Activated CD4-positive, alpha-beta memory T cell treated with anti-CD3 and anti-CD28 coated beads, Interleukin-2, amount 10 ng/mL, durations not matched to agents 7 days and 5 days (primary cell): ENCODE measurements at regions not wholly inside any gene's neighbourhood (a gene's known extent, or its start where the extent isn't known, plus 50 kb on each side); places are given as distances from the start of the nearest gene placed in this dataset.

Source experiments
- CTCF ChIA-PET: fragments of 350-600 bp; sonication (Branson Sonifier 250); formaldehyde crosslinking; loops from one replicate; lab custom pipeline; 2021; ENCODE audit warnings: antibody characterized with exemption, inconsistent platforms; lab: Charles Lee
- POLR2A ChIA-PET: fragments of 350-600 bp; sonication (Branson Sonifier 250); formaldehyde crosslinking; loops from one replicate; lab custom pipeline; 2021; ENCODE audit warnings: antibody characterized with exemption; lab: Charles Lee
- DNase-seq: peaks from one replicate; pipeline ENCODE4 v3.0.0-alpha.2; 2020
- H3K27ac Mint-ChIP-seq: one replicate; pipeline ENCODE4 v1.8.0; 2021; ENCODE audit warnings: mild to moderate bottlenecking, mixed read lengths
- H3K27me3 Mint-ChIP-seq: one replicate; pipeline ENCODE4 v1.8.0; 2021; ENCODE audit warnings: mixed read lengths
- H3K36me3 Mint-ChIP-seq: one replicate; pipeline ENCODE4 v1.8.0; 2021; ENCODE audit warnings: low read depth, mixed read lengths
- H3K4me1 Mint-ChIP-seq: one replicate; pipeline ENCODE4 v1.8.0; 2021; ENCODE audit warnings: mixed read lengths
- H3K4me3 Mint-ChIP-seq: one replicate; pipeline ENCODE4 v1.8.0; 2021; ENCODE audit warnings: mild to moderate bottlenecking, mixed read lengths
- H3K9me3 Mint-ChIP-seq: one replicate; pipeline ENCODE4 v1.8.0; 2021; ENCODE audit warnings: mixed read lengths

DNA sequence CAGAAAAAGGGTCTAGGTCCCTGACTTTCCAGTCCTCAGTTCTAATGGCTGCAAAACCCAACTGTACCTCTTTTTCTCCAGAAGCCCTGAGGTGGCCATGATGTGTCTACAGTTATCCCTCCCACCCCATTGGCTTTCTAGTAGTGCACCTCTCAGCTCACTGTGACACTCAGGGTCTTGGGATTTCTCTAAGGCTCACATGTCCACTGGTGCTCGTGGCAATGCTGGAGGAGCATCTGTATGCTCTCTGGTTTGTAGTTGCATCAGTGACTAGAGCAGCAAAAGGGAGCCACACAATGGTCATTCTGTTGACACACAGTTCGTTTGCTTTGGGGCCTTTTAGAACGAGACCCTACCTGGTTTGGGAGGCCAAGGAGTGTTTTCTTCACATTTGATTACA is 81.6 kb upstream of the SYT6 start:
- no peaks in the 10 kb centered on the region for H3K4me1 Mint-ChIP-seq
- CTCF ChIA-PET: no interaction called here
- no peaks in the 10 kb centered on the region for H3K9me3 Mint-ChIP-seq
- no peak for DNase-seq
- no peak overlapping the region for H3K4me3 Mint-ChIP-seq
- no peak overlapping the region for H3K27ac Mint-ChIP-seq
- H3K27me3 Mint-ChIP-seq: peaks cover 5% of the 10 kb centered on the region
- POLR2A ChIA-PET: no interaction called here
- no peaks in the 10 kb centered on the region for H3K36me3 Mint-ChIP-seq

- no peaks in the 10 kb centered on the region for H3K4me1 Mint-ChIP-seq
- H3K27me3 Mint-ChIP-seq: peaks cover 5% of the 10 kb centered on the region
- no peaks in the 10 kb centered on the region for H3K9me3 Mint-ChIP-seq
- POLR2A ChIA-PET: interaction anchor here (0.6 kb wide), 1 partner anchor 256 kb away, joined by 3 read pairs; no protein-coding TSS in a partner anchor
- no peak overlapping the region for H3K27ac Mint-ChIP-seq
- H3K36me3 Mint-ChIP-seq: no peaks in the 10 kb centered on the region
- H3K4me3 Mint-ChIP-seq: no peak overlapping the region
- CTCF ChIA-PET: no interaction called here
- DNase-seq: no peak
Observed at GRCh38 chr1:114234408-114235124, 80.9 kb upstream of the SYT6 start.

- Mint-ChIP-seq H3K9me3 (no peaks in the 10 kb centered on the region), H3K4me3 (no peak overlapping the region), H3K4me1 (no peaks in the 10 kb centered on the region)
Observed at GRCh38 chr1:114232691-114233090, 79.0 kb upstream of the SYT6 start.

DNA sequence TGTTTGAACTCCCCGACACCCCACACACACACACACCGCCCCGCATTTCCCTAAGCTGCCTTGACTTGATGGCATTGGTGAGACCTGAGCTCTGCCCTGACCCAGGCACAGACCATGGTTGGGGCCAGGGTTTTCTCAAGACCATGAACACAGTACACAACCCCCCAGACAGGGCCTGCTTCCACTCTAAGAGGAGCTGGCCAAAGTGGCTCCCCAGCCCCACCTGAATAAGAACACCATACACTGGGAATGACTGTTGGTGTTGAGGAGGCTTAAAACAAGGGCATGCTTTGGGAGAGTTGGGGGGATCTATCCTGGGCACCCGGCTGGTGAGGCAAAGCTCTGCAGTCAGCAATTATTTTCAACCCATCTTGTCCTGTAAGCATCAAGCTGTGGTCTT is 77.6 kb upstream of the SYT6 start:
- no peaks in the 10 kb centered on the region for H3K9me3 Mint-ChIP-seq
- ChIA-PET POLR2A (no interaction called here), CTCF (no interaction called here)
- H3K4me1 Mint-ChIP-seq: no peaks in the 10 kb centered on the region
- no peak overlapping the region for H3K4me3 Mint-ChIP-seq
- peaks cover 2% of the 10 kb centered on the region for H3K27me3 Mint-ChIP-seq
- DNase-seq: no peak
- H3K27ac Mint-ChIP-seq: no peak overlapping the region
- no peaks in the 10 kb centered on the region for H3K36me3 Mint-ChIP-seq

More at GRCh38 chr1:114232691-114233090, 79.0 kb upstream of the SYT6 start:
- H3K36me3 Mint-ChIP-seq: no peaks in the 10 kb centered on the region
- H3K27me3 Mint-ChIP-seq: peaks cover 4% of the 10 kb centered on the region
- POLR2A ChIA-PET: no interaction called here
- no peak overlapping the region for H3K27ac Mint-ChIP-seq
- CTCF ChIA-PET: no interaction called here
- DNase-seq: no peak

DNA sequence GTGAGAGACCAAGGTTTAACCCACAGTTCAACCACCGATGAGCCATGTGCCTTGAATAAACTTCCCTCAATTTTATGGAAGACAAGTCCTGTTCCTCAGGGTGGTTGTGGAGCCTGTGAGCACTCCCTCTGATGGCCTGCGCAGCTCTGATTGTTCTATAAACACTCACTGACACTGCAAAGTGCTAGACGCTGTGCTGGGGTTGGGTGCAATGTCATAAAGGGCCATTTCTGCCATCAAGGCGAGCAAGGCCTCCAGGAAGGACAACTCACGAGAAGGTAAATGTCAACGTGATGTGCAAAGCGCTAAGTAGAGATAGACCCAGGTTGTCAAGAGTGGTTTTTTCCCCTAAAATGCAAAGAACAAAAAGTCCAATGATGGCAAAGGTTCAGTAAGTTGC is 75.7 kb upstream of the SYT6 start:
- ChIA-PET CTCF (no interaction called here), POLR2A (no interaction called here)
- DNase-seq: no peak
- Mint-ChIP-seq H3K27ac (no peak overlapping the region), H3K4me3 (no peak overlapping the region), H3K9me3 (no peaks in the 10 kb centered on the region), H3K36me3 (no peaks in the 10 kb centered on the region), H3K4me1 (no peaks in the 10 kb centered on the region), H3K27me3 (no peaks in the 10 kb centered on the region)

GRCh38 chr1:114227059-114227458 is 73.4 kb upstream of the SYT6 start:
- Mint-ChIP-seq H3K4me1 (no peaks in the 10 kb centered on the region), H3K27ac (no peak overlapping the region), H3K4me3 (no peak overlapping the region), H3K36me3 (no peaks in the 10 kb centered on the region), H3K9me3 (no peaks in the 10 kb centered on the region), H3K27me3 (no peaks in the 10 kb centered on the region)
- CTCF ChIA-PET: interaction anchor here (0.6 kb wide), 1 partner anchor 63 kb away, joined by 3 read pairs; no protein-coding TSS in a partner anchor
- POLR2A ChIA-PET: no interaction called here
- DNase-seq: no peak

- no peak overlapping the region for H3K4me3 Mint-ChIP-seq
- CTCF ChIA-PET: no interaction called here
- POLR2A ChIA-PET: no interaction called here
Observed at GRCh38 chr1:114224196-114224907, 70.7 kb upstream of the SYT6 start.

DNA sequence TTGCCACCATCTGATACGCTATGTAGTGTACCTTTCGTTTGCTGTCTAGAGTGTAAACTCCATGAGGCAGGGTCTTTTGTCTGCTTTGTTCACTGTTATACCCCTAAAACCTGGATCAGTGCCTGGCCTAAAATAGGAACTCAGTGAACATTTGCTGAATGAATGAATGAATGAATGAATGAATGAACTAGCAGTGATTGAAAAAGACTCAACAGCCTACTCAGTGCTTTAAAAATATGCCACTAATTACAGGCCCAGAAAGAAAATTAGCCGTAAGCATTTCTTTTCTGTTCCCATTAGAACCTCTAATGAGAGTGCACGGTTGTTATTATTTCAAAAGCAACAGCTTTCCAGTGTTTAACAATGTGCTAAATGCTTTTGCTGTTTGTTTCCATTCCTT is 69.3 kb upstream of the SYT6 start:
- ChIA-PET POLR2A (no interaction called here), CTCF (no interaction called here)
- H3K4me3 Mint-ChIP-seq: no peak overlapping the region
- H3K4me1 Mint-ChIP-seq: peaks cover 4% of the 10 kb centered on the region
- no peaks in the 10 kb centered on the region for H3K36me3 Mint-ChIP-seq
- no peak overlapping the region for H3K27ac Mint-ChIP-seq
- H3K9me3 Mint-ChIP-seq: no peaks in the 10 kb centered on the region
- DNase-seq: no peak
- H3K27me3 Mint-ChIP-seq: peaks cover 4% of the 10 kb centered on the region

More at GRCh38 chr1:114224196-114224907, 70.7 kb upstream of the SYT6 start:
- Mint-ChIP-seq H3K27me3 (no peaks in the 10 kb centered on the region), H3K4me1 (no peaks in the 10 kb centered on the region), H3K27ac (no peak overlapping the region), H3K36me3 (no peaks in the 10 kb centered on the region), H3K9me3 (no peaks in the 10 kb centered on the region)
- no peak for DNase-seq

DNA sequence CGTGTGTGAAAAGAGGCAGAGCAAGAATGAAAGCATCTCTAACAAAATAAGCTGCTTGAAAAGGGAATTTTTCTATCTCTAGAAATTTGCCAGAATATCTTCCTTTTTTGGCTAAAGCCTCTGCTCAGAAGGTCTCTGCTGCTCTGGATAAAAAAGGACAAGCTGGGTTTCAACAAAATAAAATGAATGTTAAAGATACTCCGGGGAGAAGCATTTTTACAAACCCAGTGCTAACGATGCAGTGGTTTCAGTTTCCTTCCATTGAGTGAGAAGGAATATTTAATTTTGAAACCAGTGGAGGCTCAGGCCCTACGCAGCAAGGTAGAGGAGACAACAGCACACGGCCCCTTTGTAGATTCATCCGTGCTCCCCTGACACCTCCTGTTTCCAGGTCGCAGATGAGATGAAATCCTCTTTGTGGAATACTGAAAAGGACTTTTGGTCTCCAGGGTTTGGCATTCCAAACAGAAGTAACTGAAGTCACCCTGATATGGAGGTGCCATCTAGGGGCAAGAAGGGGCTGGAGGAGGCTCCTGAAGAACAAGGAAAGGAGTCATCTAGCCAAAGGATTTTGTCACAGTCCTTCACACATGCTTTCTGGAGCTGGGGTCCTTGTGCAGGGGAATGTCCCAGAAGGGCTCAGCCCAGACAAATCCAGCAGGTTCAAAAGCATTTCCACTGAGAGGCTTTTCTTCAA is 65.7 kb upstream of the SYT6 start:
- DNase-seq: no peak
- ChIA-PET POLR2A (no interaction called here), CTCF (no interaction called here)
- Mint-ChIP-seq H3K4me1 (peaks cover 4% of the 10 kb centered on the region), H3K9me3 (no peaks in the 10 kb centered on the region), H3K36me3 (no peaks in the 10 kb centered on the region), H3K27me3 (peaks cover 7% of the 10 kb centered on the region), H3K4me3 (no peak overlapping the region), H3K27ac (no peak overlapping the region)

- Mint-ChIP-seq H3K27me3 (peaks cover 7% of the 10 kb centered on the region), H3K36me3 (no peaks in the 10 kb centered on the region), H3K27ac (no peak overlapping the region), H3K4me3 (no peak overlapping the region), H3K9me3 (no peaks in the 10 kb centered on the region), H3K4me1 (peaks cover 4% of the 10 kb centered on the region)
- ChIA-PET CTCF (no interaction called here), POLR2A (no interaction called here)
- DNase-seq: no peak
Observed at GRCh38 chr1:114218361-114219171, 64.9 kb upstream of the SYT6 start.

DNA sequence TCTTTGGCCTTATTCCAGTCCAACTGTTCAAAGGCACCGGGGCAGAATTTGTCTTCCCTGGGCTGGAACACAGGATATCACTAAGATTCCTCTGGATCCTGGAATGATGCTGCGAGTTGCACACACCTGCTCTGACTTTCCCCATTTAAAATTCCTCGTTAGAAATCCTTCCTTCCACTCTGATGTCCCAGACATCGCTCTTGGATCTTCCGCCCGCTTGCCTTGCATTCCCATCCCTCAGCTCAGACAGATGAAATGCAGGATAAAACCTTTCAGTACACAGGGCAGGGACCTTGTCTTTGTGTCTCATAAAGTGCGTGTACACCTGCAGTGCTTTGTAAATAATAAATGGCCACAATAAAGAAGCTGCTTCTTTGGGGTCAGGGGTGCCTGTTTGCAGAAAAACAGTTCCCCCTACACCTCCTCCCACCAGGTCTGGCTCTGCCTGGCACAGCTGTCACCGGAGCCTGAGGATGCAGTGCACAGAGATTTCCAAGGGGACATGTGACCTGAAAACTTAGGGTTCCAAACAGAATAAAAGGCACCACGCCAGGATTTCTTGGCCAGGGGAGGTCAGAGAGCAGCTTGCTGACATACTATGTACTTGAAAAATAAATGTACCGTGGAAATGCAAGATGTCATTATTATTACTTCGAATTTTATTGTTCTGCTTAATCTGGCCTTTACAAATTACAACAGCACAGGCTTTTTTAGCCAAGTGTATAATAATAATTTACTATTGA is 62.9 kb upstream of the SYT6 start:
- H3K4me1 Mint-ChIP-seq: peaks cover 4% of the 10 kb centered on the region
- no peak overlapping the region for H3K4me3 Mint-ChIP-seq
- no peak overlapping the region for H3K27ac Mint-ChIP-seq
- H3K9me3 Mint-ChIP-seq: no peaks in the 10 kb centered on the region
- ChIA-PET CTCF (no interaction called here), POLR2A (no interaction called here)
- no peak for DNase-seq
- peaks cover 12% of the 10 kb centered on the region for H3K27me3 Mint-ChIP-seq
- no peaks in the 10 kb centered on the region for H3K36me3 Mint-ChIP-seq

GRCh38 chr1:114215436-114215835 is 61.8 kb upstream of the SYT6 start:
- H3K4me1 Mint-ChIP-seq: peaks cover 4% of the 10 kb centered on the region
- peaks cover 18% of the 10 kb centered on the region for H3K27me3 Mint-ChIP-seq
- no peak overlapping the region for H3K4me3 Mint-ChIP-seq
- POLR2A ChIA-PET: no interaction called here
- no peak overlapping the region for H3K27ac Mint-ChIP-seq
- CTCF ChIA-PET: interaction anchor here (1.9 kb wide), 1 partner anchor 67 kb away, joined by 6 read pairs; no protein-coding TSS in a partner anchor
- no peaks in the 10 kb centered on the region for H3K36me3 Mint-ChIP-seq
- H3K9me3 Mint-ChIP-seq: no peaks in the 10 kb centered on the region
- no peak for DNase-seq
